GM12873 (cell line): ENCODE measurements at regions not wholly inside any gene's neighbourhood (a gene's known extent, or its start where the extent isn't known, plus 50 kb on each side); places are given as distances from the start of the nearest gene placed in this dataset.

Source experiments
- CTCF ChIP-seq: IDR thresholded peaks from 2 replicates; pipeline ENCODE4 v1.5.1; 2012; ENCODE audit warnings: low read depth, mild to moderate bottlenecking, moderate library complexity, low read length, control low read depth; ENCODE audit not compliant: insufficient read depth; ENCODE audit errors: missing control alignments

- no peak for TF ChIP-seq CTCF
Observed at GRCh38 chr11:97865424-97866012, 1155.2 kb upstream of the CNTN5 start.

GRCh38 chr11:97871816-97872215 lies 1148.9 kb upstream of the CNTN5 start:
- TF ChIP-seq CTCF: no peak

GRCh38 chr11:97880209-97880608 lies 1140.5 kb upstream of the CNTN5 start:
- TF ChIP-seq CTCF: no peak

- no peak for TF ChIP-seq CTCF
Observed at GRCh38 chr11:97883086-97883485, 1137.7 kb upstream of the CNTN5 start.

- no peak for TF ChIP-seq CTCF
Observed at GRCh38 chr11:97888641-97889040, 1132.1 kb upstream of the CNTN5 start.

- no peak for TF ChIP-seq CTCF
Observed at GRCh38 chr11:97890466-97890865, 1130.3 kb upstream of the CNTN5 start.

GRCh38 chr11:97893612-97894011 lies 1127.1 kb upstream of the CNTN5 start:
- TF ChIP-seq CTCF: no peak
